Subcutaneous abdominal adipose tissue (tissue), 5 donors: ENCODE measurements at regions not wholly inside any gene's neighbourhood (a gene's known extent, or its start where the extent isn't known, plus 50 kb on each side); places are given as distances from the start of the nearest gene placed in this dataset.

ENCODE experiments used
- H3K27ac ChIP-seq: one replicate; pipeline ENCODE4 v1.7.0; 2013; ENCODE audit warnings: low read depth, mild to moderate bottlenecking, inconsistent platforms, low read length, moderate library complexity
- H3K27me3 ChIP-seq, 5 donors: one replicate each; pipeline ENCODE4 v1.7.0; 2013; ENCODE audit warnings: low read length in 5 of 5, inconsistent platforms in 1 of 5; ENCODE audit not compliant: control insufficient read depth in 5 of 5, insufficient read depth in 4 of 5
- H3K36me3 ChIP-seq, 5 donors: one replicate each; pipeline ENCODE4 v1.7.0; 2013; ENCODE audit warnings: low read length in 5 of 5; ENCODE audit not compliant: control insufficient read depth in 5 of 5, insufficient read depth in 5 of 5
- H3K4me1 ChIP-seq, 5 donors: one replicate each; pipeline ENCODE4 v1.7.0; 2013; ENCODE audit warnings: low read length in 5 of 5, mild to moderate bottlenecking in 3 of 5, moderate library complexity in 1 of 5; ENCODE audit not compliant: control insufficient read depth in 5 of 5, insufficient read depth in 5 of 5
- H3K4me3 ChIP-seq, 5 donors: one replicate each; pipeline ENCODE4 v1.7.0; 2013; ENCODE audit warnings: low read length in 5 of 5, low read depth in 1 of 5
- H3K9ac ChIP-seq, 5 donors: one replicate each; pipeline ENCODE4 v1.7.0; 2013; ENCODE audit warnings: low read length in 5 of 5, mild to moderate bottlenecking in 4 of 5, moderate library complexity in 3 of 5
- H3K9me3 ChIP-seq, 5 donors: one replicate each; pipeline ENCODE4 v1.7.0; 2013; ENCODE audit warnings: low read length in 5 of 5; ENCODE audit not compliant: control insufficient read depth in 5 of 5
- donor health status: healthy.
- donor health status: healthy.
- donor health status: healthy.
- donor health status: healthy.
- donor health status: healthy.

- H3K9me3 ChIP-seq: no peaks in the 10 kb centered on the region
- H3K4me3 ChIP-seq: no peak overlapping the region
- no peak overlapping the region for H3K27ac ChIP-seq
- H3K36me3 ChIP-seq: no peaks in the 10 kb centered on the region
- peaks cover 1 to 10% (median 10%) of the 10 kb centered on the region in 5 donors for H3K4me1 ChIP-seq
- peaks cover 14 to 42% (median 32%) of the 10 kb centered on the region in 5 donors for H3K27me3 ChIP-seq
- H3K9ac ChIP-seq: no peak overlapping the region
Observed at GRCh38 chr11:69923196-69923595, 104.0 kb upstream of the FGF3 start.

- Histone ChIP-seq H3K4me1 (peaks cover under 1 to 5% (median 4%) of the 10 kb centered on the region in 5 donors), H3K9me3 (no peaks in the 10 kb centered on the region), H3K9ac (no peak overlapping the region), H3K27ac (no peak overlapping the region), H3K4me3 (no peak overlapping the region), H3K27me3 (peaks cover 16 to 41% (median 32%) of the 10 kb centered on the region in 5 donors), H3K36me3 (no peaks in the 10 kb centered on the region)
Observed at GRCh38 chr11:69923641-69924307, 104.6 kb upstream of the FGF3 start.

GRCh38 chr11:69924308-69925161, 105.3 kb upstream of the FGF3 start:
- H3K27me3 ChIP-seq: peaks cover 20 to 43% (median 32%) of the 10 kb centered on the region in 5 donors
- peaks cover 0 to 1% (median 0%) of the 10 kb centered on the region in 5 donors for H3K4me1 ChIP-seq
- no peak overlapping the region for H3K4me3 ChIP-seq
- no peak overlapping the region for H3K9ac ChIP-seq
- no peaks in the 10 kb centered on the region for H3K36me3 ChIP-seq
- no peak overlapping the region for H3K27ac ChIP-seq
- peaks cover 0 to 6% (median 3%) of the 10 kb centered on the region in 5 donors for H3K9me3 ChIP-seq

- H3K4me3 ChIP-seq: no peak overlapping the region
- no peaks in the 10 kb centered on the region for H3K36me3 ChIP-seq
- H3K9me3 ChIP-seq: peaks cover 0 to 8% (median 6%) of the 10 kb centered on the region in 5 donors
- no peak overlapping the region for H3K27ac ChIP-seq
- peaks cover 19 to 48% (median 35%) of the 10 kb centered on the region in 5 donors for H3K27me3 ChIP-seq
- H3K4me1 ChIP-seq: peaks cover 0 to 1% (median 0%) of the 10 kb centered on the region in 5 donors
- H3K9ac ChIP-seq: no peak overlapping the region
Observed at GRCh38 chr11:69925366-69926196, 106.4 kb upstream of the FGF3 start.

- peaks cover 0 to 8% (median 6%) of the 10 kb centered on the region in 5 donors for H3K9me3 ChIP-seq
- H3K9ac ChIP-seq: no peak overlapping the region
- H3K4me1 ChIP-seq: peaks cover 0 to 1% (median 0%) of the 10 kb centered on the region in 5 donors
- H3K36me3 ChIP-seq: no peaks in the 10 kb centered on the region
- H3K4me3 ChIP-seq: no peak overlapping the region
- H3K27ac ChIP-seq: no peak overlapping the region
- H3K27me3 ChIP-seq: peaks cover 22 to 52% (median 35%) of the 10 kb centered on the region in 5 donors
Observed at GRCh38 chr11:69926376-69927050, 107.3 kb upstream of the FGF3 start.

GRCh38 chr11:69928121-69928520, 108.9 kb upstream of the FGF3 start:
- H3K4me3 ChIP-seq: no peak overlapping the region
- peaks cover 0 to 1% (median 0%) of the 10 kb centered on the region in 5 donors for H3K4me1 ChIP-seq
- H3K27me3 ChIP-seq: peaks cover 22 to 48% (median 36%) of the 10 kb centered on the region in 5 donors
- no peak overlapping the region for H3K27ac ChIP-seq
- H3K36me3 ChIP-seq: no peaks in the 10 kb centered on the region
- H3K9ac ChIP-seq: no peak overlapping the region
- peaks cover 0 to 8% (median 6%) of the 10 kb centered on the region in 5 donors for H3K9me3 ChIP-seq

- H3K4me1 ChIP-seq: peaks cover 0 to 1% (median 0%) of the 10 kb centered on the region in 5 donors
- no peaks in the 10 kb centered on the region for H3K36me3 ChIP-seq
- H3K27me3 ChIP-seq: peaks cover 22 to 48% (median 35%) of the 10 kb centered on the region in 5 donors
- no peak overlapping the region for H3K9ac ChIP-seq
- H3K27ac ChIP-seq: no peak overlapping the region
- H3K4me3 ChIP-seq: no peak overlapping the region
- H3K9me3 ChIP-seq: peaks cover 0 to 8% (median 6%) of the 10 kb centered on the region in 5 donors
Observed at GRCh38 chr11:69928975-69929374, 109.8 kb upstream of the FGF3 start.

GRCh38 chr11:69930081-69931059, 111.2 kb upstream of the FGF3 start:
- peaks cover 0 to 1% (median 0%) of the 10 kb centered on the region in 5 donors for H3K4me1 ChIP-seq
- H3K36me3 ChIP-seq: no peaks in the 10 kb centered on the region
- H3K9ac ChIP-seq: no peak overlapping the region
- H3K27ac ChIP-seq: no peak overlapping the region
- H3K4me3 ChIP-seq: no peak overlapping the region
- peaks cover 0 to 8% (median 6%) of the 10 kb centered on the region in 5 donors for H3K9me3 ChIP-seq
- H3K27me3 ChIP-seq: peaks cover 22 to 37% (median 25%) of the 10 kb centered on the region in 5 donors
